ENCODE measurements at regions not wholly inside any gene's neighbourhood (a gene's known extent, or its start where the extent isn't known, plus 50 kb on each side); places are given as distances from the start of the nearest gene placed in this dataset.

GRCh38 chr6:2502998-2503674, 247.6 kb downstream of the MYLK4 start:
- no peak for ATAC-seq

GRCh38 chr6:2502096-2502997, 248.4 kb downstream of the MYLK4 start:
- ATAC-seq = no peak

DNA sequence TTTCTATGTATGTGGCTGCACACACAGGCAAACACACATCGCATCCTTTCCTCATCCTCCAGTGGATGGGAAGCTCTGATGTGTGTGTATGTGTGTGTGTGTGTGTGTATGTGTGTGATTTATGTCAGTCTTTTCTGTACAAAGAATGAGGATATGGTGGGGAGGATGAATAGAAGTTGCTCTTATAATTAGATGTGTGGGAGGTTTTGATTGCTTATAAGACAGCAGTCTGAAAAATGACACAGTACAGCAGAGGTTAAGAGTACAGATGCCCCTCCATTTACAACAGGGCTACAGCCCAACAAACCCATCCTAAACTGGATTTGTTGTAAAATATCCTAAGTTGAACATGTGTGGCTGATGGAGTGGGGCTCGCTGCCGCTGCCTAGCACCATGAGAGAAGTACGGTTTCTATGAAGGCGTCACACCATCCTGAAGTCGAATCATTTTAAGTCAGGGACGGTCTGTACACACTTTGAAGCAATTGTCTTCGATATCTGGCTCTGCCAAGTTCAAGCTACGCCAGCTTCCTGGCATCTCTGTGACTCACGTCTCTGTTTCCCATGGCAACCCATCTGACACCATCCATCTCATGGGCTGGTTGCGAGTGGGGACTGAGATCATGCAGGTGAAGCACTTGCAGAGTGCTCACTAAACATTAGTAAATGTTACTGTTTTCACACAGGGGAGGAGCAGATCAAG, 252.6 kb downstream of the MYLK4 start:
- ATAC-seq = peak; percentile 78

GRCh38 chr6:2496291-2496690, 250.9 kb upstream of the GMDS start:
- no peak for ATAC-seq

- ATAC-seq = no peak
Observed at GRCh38 chr6:2492686-2493523, 247.5 kb upstream of the GMDS start.

GRCh38 chr6:2491137-2491536, 245.7 kb upstream of the GMDS start:
- ATAC-seq = no peak

DNA sequence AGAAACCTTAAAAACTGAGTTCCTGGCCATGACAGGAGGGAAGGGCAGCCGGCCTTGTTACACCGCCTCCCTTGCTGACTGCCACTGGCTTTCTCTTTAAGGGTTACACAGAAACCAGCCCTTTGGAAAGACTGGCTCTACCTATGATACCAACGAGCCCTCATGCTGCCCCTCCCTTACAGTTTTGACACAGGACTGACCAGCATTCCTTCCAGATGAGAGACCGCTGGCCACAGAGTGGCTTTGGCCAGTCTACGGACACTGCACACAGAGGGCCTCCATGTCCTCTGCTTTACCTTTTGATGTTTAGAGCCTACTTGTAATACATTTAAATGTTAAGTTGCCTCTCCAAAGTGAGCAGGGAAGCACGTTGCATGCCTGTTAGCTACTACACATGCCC, 243.2 kb upstream of the GMDS start:
- no peak for ATAC-seq

- no peak for ATAC-seq
Observed at GRCh38 chr6:2485116-2485515, 239.7 kb upstream of the GMDS start.

DNA sequence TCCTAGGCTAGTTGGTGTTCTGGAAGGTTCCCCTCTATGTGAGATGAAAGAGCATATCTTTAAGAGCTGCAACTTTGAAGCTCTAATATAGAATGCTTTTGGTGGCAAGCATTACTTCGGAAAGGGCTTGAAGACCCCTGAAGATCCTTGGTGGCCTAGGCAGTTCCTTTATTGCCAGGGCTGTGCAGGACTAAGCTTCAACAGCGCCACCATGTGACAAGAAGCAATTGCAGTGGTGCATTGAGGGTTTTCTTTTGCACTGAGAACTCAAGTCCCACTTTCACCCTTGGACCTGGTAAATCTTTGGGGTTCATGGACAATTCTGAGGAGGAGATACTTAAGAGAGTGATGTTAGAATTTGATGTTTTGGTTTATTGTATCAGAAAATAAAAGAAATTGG, 237.4 kb upstream of the GMDS start:
- ATAC-seq = no peak

DNA sequence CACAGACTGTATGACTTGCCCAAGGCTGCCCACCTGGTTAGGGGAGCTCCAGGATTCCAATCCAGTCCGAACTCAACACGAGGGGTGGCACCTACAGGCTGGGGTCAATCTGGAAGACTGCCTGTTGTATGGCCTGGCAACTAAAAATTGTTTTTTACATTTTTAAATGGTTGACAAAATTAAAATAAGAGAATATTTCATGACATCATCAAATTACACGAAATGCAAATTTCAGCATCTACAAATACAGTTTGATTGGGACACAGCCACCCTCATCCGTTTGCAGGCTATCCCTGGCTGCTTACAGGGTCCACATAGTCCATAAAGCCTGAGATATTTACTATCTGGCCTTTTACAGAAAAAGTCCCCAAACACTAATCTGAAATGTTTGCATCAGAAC, 235.9 kb upstream of the GMDS start:
- no peak for ATAC-seq

- no peak for ATAC-seq
Observed at GRCh38 chr6:2480267-2480966, 235.0 kb upstream of the GMDS start.

DNA sequence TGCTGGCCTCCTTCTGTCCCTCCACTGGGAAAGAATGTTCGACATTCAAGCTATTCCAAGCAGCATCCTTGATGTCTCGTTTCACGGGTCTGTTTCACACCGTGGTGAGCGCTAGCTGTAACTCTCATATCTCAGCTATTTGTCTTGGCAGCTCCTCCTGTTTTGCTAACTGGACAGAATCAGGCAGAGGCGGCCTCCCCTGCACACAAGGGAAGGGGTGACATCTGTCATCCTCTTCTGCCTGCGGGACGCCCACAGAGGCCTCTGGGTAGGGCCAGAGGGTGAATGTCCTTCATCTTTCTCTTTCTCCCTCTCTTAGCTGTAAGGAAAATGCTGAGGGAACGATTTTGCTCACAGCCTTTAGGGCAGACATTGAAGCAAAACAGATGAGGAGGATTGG, 232.8 kb upstream of the GMDS start:
- ATAC-seq = no peak

- ATAC-seq = no peak
Observed at GRCh38 chr6:2477666-2478065, 232.3 kb upstream of the GMDS start.

DNA sequence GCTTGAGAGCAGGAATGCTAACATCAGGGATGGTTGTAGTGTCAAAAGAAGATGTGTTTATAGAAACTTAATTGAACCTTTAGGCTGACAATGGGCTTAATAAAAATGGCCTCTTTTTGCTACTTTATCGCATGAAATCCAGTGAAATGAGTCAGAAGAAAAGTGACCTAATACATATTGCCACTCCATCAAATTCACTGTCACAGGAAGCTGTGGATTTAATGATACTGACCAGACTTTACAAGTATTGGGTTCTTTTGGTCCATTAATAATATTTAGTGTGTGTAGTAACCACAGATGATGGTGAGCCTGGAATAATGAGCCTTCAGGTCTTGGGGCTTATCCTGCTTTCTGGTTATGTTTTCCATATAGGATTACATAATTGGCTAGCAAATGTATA, 231.8 kb upstream of the GMDS start:
- ATAC-seq = no peak

GRCh38 chr6:2476376-2476775, 231.0 kb upstream of the GMDS start:
- peak; percentile 98 for ATAC-seq

- ATAC-seq = peak; percentile 65
Observed at GRCh38 chr6:2471472-2471871, 226.1 kb upstream of the GMDS start.

- ATAC-seq = peak; percentile 29
Observed at GRCh38 chr6:2469428-2469827, 224.0 kb upstream of the GMDS start.

- ATAC-seq = no peak
Observed at GRCh38 chr6:2468601-2468955, 223.2 kb upstream of the GMDS start.

- ATAC-seq = no peak
Observed at GRCh38 chr6:2467929-2468600, 222.7 kb upstream of the GMDS start.

DNA sequence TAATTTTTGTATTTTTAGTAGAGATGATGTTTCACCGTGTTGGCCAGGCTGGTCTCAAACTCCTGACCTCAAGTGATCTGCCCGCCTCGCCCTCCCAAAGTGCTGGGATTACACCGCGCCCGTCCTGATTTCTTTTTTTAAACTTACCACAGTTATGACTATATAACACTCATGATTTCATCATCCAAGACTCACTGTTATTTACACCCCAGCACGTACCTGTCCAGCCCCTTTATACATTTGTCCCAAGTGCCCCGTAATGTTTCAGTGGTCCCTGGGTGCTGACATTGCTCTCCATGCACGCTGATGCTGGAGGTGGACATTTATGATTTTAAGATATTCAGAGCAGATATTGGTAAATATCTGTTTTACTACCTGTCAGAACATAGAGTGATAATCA, 219.9 kb upstream of the GMDS start:
- no peak for ATAC-seq

DNA sequence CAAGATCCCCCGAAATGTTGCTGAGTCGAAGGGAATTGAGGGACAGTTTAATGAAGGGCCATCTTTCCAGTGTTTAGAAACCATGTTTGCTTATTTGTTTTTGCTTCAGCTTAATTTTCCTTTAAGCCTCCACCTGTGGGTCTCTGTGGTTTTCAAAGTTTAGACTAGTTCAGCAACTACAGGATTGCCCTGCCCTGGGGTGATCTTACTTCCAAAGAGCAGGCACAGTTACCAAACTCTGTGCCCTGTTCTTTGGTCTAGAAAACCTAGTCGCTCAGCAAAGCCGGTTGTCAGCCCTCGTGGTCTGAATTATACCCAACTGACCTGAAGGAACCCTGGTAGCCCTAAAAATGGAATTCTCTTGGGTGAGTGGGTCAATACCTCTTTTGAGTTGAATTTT, 219.2 kb upstream of the GMDS start:
- no peak for ATAC-seq
